ENCODE measurements at regions not wholly inside any gene's neighbourhood (a gene's known extent, or its start where the extent isn't known, plus 50 kb on each side); places are given as distances from the start of the nearest gene placed in this dataset.

GRCh38 chr2:41194230-41194629, 742.3 kb upstream of the SLC8A1 start:
- Histone ChIP-seq H3K27me3 (ENCODE audit: low read depth, low read length) (no peaks in the 10 kb centered on the region), H3K4me3 (ENCODE audit: low read length) (no peak overlapping the region), H4K20me1 (ENCODE audit: insufficient read depth, low read length) (no peaks in the 10 kb centered on the region), H2AFZ (ENCODE audit: low read depth, low read length) (no peak overlapping the region), H3K9me3 (ENCODE audit: insufficient read depth, low read length) (no peaks in the 10 kb centered on the region), H3K79me2 (ENCODE audit: low read length) (no peaks in the 10 kb centered on the region), H3K9ac (ENCODE audit: low read length) (no peak overlapping the region), H3K4me2 (ENCODE audit: low read length) (no peak overlapping the region), H3K36me3 (replicated peaks; ENCODE audit: low read depth, low read length) (no peaks in the 10 kb centered on the region), H3K27ac (ENCODE audit: low read length) (no peak overlapping the region), H3K4me1 (ENCODE audit: low read length) (no peaks in the 10 kb centered on the region)
- no peak for TF ChIP-seq CTCF (IDR thresholded peaks at IDR 0.05; ENCODE audit: low read depth, low read length)
- no peak for TF ChIP-seq EZH2phosphoT487 (IDR thresholded peaks at IDR 0.05; ENCODE audit: low read depth)

GRCh38 chr2:41197781-41198180, 745.9 kb upstream of the SLC8A1 start:
- Histone ChIP-seq H3K79me2 (ENCODE audit: low read length) (no peaks in the 10 kb centered on the region), H3K4me1 (ENCODE audit: low read length) (no peaks in the 10 kb centered on the region), H3K9ac (ENCODE audit: low read length) (no peak overlapping the region), H3K27ac (ENCODE audit: low read length) (no peak overlapping the region), H3K9me3 (ENCODE audit: insufficient read depth, low read length) (no peaks in the 10 kb centered on the region), H3K27me3 (ENCODE audit: low read depth, low read length) (no peaks in the 10 kb centered on the region), H4K20me1 (ENCODE audit: insufficient read depth, low read length) (no peaks in the 10 kb centered on the region), H3K4me2 (ENCODE audit: low read length) (no peak overlapping the region), H2AFZ (ENCODE audit: low read depth, low read length) (no peak overlapping the region), H3K36me3 (replicated peaks; ENCODE audit: low read depth, low read length) (no peaks in the 10 kb centered on the region), H3K4me3 (ENCODE audit: low read length) (no peak overlapping the region)
- TF ChIP-seq EZH2phosphoT487 (IDR thresholded peaks at IDR 0.05; ENCODE audit: low read depth) (no peak), CTCF (IDR thresholded peaks at IDR 0.05; ENCODE audit: low read depth, low read length) (no peak)

GRCh38 chr2:41199334-41199733, 747.4 kb upstream of the SLC8A1 start:
- H3K4me3 ChIP-seq (ENCODE audit: low read length), result no peak overlapping the region
- no peak overlapping the region for H2AFZ ChIP-seq (ENCODE audit: low read depth, low read length)
- H3K9me3 ChIP-seq (ENCODE audit: insufficient read depth, low read length), result no peaks in the 10 kb centered on the region
- H3K27ac ChIP-seq (ENCODE audit: low read length), result no peak overlapping the region
- no peaks in the 10 kb centered on the region for H3K36me3 ChIP-seq (replicated peaks; ENCODE audit: low read depth, low read length)
- no peaks in the 10 kb centered on the region for H3K27me3 ChIP-seq (ENCODE audit: low read depth, low read length)
- no peak for TF ChIP-seq EZH2phosphoT487 (IDR thresholded peaks at IDR 0.05; ENCODE audit: low read depth)
- TF ChIP-seq CTCF (IDR thresholded peaks at IDR 0.05; ENCODE audit: low read depth, low read length), result no peak
- H3K79me2 ChIP-seq (ENCODE audit: low read length), result no peaks in the 10 kb centered on the region
- no peak overlapping the region for H3K4me2 ChIP-seq (ENCODE audit: low read length)
- H4K20me1 ChIP-seq (ENCODE audit: insufficient read depth, low read length), result no peaks in the 10 kb centered on the region
- H3K9ac ChIP-seq (ENCODE audit: low read length), result no peak overlapping the region
- H3K4me1 ChIP-seq (ENCODE audit: low read length), result no peaks in the 10 kb centered on the region

- Histone ChIP-seq H3K4me3 (ENCODE audit: low read length) (no peak overlapping the region), H2AFZ (ENCODE audit: low read depth, low read length) (no peak overlapping the region), H3K27ac (ENCODE audit: low read length) (no peak overlapping the region), H3K9me3 (ENCODE audit: insufficient read depth, low read length) (no peaks in the 10 kb centered on the region), H3K4me2 (ENCODE audit: low read length) (no peak overlapping the region), H4K20me1 (ENCODE audit: insufficient read depth, low read length) (no peaks in the 10 kb centered on the region), H3K4me1 (ENCODE audit: low read length) (peaks cover 4% of the 10 kb centered on the region; the same call in 1 of the 2 replicates), H3K9ac (ENCODE audit: low read length) (no peak overlapping the region), H3K79me2 (ENCODE audit: low read length) (no peaks in the 10 kb centered on the region), H3K27me3 (ENCODE audit: low read depth, low read length) (no peaks in the 10 kb centered on the region), H3K36me3 (replicated peaks; ENCODE audit: low read depth, low read length) (no peaks in the 10 kb centered on the region)
- TF ChIP-seq EZH2phosphoT487 (IDR thresholded peaks at IDR 0.05; ENCODE audit: low read depth) (no peak), CTCF (IDR thresholded peaks at IDR 0.05; ENCODE audit: low read depth, low read length) (no peak)
Observed at GRCh38 chr2:41204315-41204714, 752.4 kb upstream of the SLC8A1 start.
